Umbilical cord (tissue), 1 donor: ENCODE measurements at regions not wholly inside any gene's neighbourhood (a gene's known extent, or its start where the extent isn't known, plus 50 kb on each side); places are given as distances from the start of the nearest gene placed in this dataset.
"Not testable (repeated sequence)": the region's sequence is repeated elsewhere in the genome, so short reads cannot be mapped to it uniquely, and the experiment has no call there.

Source experiments
- DNase-seq: peaks from one replicate; pipeline ENCODE4 v3.0.0-alpha.2; 2015; ENCODE audit warnings: low spot score

- DNase-seq = no peak
Measured at GRCh38 chr5:17690473-17690872, 56.2 kb downstream of the TAF11L14 start.

DNA sequence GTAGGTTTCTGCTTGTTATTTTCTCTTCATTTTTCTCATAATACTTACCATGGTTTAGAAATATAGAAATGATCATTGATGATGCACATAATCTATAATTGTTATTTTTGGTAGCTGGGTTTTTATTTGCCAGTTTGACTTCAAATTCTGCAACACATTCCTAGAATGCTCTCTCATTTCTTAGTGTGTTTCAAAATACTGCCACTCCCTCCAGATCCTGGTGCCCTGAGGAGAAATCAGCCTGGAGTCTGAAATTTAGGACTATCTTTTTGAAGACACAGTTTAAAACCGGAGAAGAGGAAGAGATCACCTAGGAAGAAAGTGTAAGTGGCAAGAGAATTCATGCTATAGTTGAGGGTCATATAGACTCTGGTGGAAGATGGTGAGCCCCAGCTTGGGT is 57.5 kb downstream of the TAF11L14 start:
- no peak for DNase-seq

- no peak for DNase-seq
Measured at GRCh38 chr5:17694371-17694770, 60.1 kb downstream of the TAF11L14 start.

DNA sequence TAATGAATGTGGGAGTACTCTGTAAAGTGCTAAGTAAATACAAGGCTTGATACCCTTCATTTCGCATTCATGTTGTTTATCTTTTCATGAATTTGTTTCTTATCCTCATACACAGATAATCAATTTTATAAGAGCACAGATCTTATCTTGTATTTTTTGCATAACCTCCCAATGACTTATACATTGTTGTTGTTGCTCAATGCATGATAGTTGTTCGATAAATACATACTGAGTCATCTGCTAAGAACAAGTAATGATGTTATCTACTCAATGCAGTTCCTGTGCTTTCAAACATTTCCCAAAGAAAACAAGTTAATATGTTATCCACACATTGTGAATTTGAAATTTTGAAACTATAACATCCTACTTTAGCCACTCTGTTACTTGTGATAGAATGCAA is 60.7 kb downstream of the TAF11L14 start:
- no peak for DNase-seq

- DNase-seq = peak; percentile 15
Measured at GRCh38 chr5:17696627-17697026, 62.4 kb downstream of the TAF11L14 start.

DNA sequence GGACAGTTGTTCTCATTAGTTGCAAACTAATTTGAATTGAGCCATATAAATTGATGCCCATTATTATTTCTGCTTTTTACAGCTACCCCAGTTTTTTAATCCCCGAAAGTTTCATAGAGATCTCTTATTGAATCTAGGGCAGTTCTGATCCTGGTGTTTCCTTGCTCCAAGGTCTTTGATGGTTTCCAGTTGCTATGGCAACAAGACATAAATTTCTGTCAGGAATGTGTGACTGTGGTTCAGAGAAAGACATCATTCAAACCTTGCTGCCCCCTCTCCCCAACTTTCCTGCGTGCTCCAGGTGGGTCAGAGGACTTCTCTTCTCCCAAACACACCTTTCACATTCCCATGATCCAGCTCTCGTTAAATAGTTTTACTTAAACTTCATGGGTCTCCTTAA is 63.4 kb downstream of the TAF11L14 start:
- no peak for DNase-seq

DNA sequence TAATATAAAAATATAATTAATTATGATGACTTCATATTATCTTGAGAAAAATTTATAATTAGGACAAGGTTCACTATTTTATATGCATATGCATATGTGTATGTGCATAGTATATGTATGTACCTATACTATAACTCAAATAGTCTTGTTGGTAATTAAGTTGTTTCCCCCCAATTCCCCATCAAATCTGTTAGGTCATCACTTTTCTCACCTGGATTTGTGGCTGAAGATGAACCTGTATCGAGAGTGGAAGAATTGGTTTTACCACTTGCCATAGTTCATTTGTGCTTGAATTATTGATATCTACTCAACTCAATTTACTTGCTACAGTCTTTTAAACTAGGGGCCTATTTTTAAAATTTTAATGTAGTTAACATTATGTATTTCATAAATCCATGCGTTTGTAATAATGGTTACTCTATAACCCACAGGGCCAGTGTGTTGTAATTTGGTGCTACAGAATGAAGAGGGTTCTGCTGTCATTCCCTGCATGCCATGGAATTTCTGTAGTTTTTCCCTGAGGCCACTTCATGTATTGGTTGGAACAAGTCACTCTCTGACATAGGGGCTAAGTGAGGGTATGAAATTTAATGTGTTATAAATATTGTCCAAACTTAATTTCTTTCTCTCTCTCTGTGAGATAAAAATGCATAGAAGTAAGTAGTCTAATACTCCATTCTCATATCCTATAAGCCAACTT is 74.9 kb downstream of the TAF11L14 start:
- DNase-seq = no peak

- no peak for DNase-seq
Measured at GRCh38 chr5:17713301-17713700, 79.0 kb downstream of the TAF11L14 start.

- DNase-seq = no peak
Measured at GRCh38 chr5:17714186-17714585, 79.9 kb downstream of the TAF11L14 start.

DNA sequence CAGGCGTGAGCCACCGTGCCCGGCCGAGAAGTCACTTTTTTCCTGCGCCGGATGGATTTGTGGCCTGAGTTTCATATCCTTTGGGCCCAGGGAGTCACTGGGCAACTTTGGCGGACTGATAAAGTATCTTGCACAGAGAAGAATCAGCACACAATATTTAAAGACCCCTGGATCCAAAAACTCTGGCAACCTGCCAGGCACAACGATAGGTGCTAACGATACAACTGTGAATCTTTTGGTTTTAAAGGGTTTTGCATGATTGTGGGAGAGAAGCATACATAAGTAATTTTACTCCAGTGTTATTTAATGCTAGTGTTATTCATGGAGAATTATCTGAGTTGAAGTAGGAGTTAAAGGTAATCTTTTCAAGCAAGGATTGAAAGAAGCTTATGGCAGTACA is 85.3 kb downstream of the TAF11L14 start:
- DNase-seq = no peak

DNA sequence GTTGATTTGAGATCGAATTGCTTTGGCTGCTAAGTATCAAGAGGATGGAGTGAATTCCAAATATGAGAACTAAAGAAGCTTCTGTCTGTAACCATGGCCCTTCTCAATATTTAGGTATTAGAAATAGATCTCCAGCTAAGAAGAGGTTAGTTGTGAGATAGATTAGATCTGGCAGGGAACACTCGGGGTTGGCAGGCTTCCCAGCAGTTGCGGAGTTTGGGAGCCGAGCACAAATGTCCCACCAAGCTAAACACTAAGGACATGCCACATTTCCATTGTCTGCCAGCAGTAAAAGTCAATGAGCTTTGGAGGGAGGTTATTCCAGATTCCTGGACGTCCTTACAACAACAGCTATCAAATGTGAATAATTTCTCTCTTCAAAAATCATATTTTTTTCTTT is 85.8 kb downstream of the TAF11L14 start:
- peak; percentile 45 for DNase-seq

DNA sequence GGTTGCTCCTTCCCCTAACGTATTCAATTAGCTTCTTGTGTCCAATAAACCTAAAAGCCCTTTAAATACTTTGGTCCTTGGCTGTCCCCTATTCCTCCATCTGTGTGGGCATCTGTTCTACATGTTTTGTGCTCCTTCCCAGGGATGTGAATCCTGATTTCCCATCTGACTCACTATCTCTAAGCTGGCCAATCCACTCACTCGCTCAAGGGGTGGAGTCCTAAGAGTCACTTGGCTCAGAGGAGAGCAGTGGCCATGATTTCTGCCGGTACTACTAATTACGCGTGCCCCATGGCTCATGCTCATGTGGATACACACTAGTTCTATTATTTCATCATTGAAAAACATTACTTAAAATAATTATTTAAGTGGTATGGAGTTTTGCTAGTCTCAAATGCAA is 89.6 kb downstream of the TAF11L14 start:
- no peak for DNase-seq

DNA sequence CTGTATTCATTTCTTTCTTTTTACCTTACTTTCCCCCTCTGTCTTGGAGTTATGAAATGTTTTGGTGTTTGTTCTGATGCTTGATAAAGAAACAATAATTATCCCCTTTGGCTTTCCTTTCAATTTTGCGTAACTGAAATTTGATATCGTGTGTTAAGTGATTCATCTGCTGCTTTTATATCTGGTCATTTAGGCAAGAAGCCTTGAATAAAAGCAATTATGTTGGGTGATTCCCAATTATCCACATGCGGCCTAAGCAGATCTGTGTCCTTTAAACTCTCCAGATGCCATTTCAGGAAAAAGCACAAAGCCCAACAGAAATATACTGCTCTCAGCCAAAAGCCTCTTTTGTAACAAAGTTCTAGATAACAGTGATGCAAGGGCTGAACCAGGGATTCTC is 92.8 kb downstream of the TAF11L14 start:
- DNase-seq = peak; percentile 78

- no peak for DNase-seq
Measured at GRCh38 chr5:17730421-17730820, 96.2 kb downstream of the TAF11L14 start.

GRCh38 chr5:17732351-17732923 is 98.2 kb downstream of the TAF11L14 start:
- peak; percentile 36 for DNase-seq

DNA sequence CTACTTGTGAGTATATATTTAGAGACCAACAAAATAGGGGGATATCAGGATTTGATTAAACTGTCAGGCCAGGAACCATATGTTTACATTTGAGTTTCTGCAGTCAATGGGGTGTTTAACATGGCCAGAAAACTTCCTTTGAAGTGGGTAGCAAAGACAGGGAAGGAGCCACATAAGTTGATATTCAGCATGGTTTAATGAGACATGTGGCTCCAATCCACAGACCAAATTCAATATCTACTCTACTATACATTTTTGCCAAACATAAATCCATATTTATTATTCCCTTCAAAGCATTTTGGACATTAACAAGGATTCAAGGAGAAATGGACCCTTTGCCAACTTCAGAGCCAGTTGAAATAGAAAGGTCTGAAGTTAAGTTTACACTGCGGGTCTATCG is 99.8 kb downstream of the TAF11L14 start:
- DNase-seq = no peak

DNA sequence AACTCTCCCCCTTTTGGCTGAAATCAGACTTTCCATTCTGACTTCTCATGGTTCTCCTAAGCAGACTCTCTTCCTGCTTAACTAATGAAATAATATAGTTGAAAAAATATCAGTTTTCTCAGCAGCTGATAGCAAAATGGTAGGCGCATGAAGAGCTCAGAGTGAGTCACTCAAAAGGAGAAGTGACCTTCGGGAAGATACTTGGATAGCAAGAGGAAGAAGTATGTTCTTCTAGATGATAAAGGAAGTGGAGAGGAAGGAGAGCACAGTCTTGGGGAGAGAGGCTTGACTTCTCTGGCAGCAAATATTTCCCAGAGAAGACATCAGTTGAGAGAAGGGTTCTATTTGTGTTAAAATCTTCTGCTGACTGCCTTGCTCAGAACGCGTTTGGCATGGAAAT is 101.5 kb downstream of the TAF11L14 start:
- DNase-seq = no peak

DNA sequence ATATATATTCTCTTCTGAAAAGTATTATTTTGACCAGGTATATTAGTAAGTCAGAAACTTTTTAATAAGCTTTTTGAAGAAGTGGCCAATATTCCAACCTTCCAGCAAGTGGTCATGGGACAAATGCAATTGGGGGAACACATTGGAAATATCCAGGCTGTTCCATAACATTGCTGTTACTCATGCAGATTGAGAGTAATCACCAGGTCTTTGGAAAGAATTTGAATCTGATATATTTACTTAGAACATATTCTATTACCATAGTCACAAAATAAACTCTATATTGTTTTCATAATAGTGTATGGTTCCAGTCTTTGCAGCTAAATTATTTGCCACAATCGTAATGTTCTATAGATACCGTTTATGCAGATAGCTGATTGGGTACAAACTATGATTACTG is 102.8 kb downstream of the TAF11L14 start:
- no peak for DNase-seq

GRCh38 chr5:17738446-17738845 is 104.2 kb downstream of the TAF11L14 start:
- no peak for DNase-seq

- DNase-seq = peak; percentile 61
Measured at GRCh38 chr5:17743580-17744435, 109.5 kb downstream of the TAF11L14 start.

GRCh38 chr5:17748201-17748600 is 113.9 kb downstream of the TAF11L14 start:
- no peak for DNase-seq

DNA sequence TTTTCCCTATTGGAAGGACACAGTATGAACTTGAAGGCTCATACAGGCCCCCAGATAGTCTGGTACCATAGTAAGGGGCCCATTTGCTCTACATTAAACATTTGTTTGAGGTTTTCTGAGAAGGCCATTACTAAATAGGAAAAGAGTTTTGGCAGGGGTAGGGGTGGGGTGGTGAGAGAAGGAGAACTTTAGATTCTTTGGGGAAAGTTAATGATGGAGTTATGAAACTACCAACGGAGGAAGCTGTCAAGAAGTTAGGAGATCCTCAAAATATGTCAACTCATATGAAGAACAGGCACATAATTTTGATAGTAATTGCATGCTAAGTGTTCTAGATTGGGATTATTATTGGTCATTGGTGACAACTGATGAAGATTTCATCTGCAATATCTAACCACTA is 114.7 kb downstream of the TAF11L14 start:
- no peak for DNase-seq

GRCh38 chr5:17755406-17755805 is 121.1 kb downstream of the TAF11L14 start:
- DNase-seq = not testable (repeated sequence)
